DND-41 (cell line): ENCODE measurements at regions not wholly inside any gene's neighbourhood (a gene's known extent, or its start where the extent isn't known, plus 50 kb on each side); places are given as distances from the start of the nearest gene placed in this dataset.

Source experiments
- EZH2 ChIP-seq: IDR thresholded peaks from 3 replicates; pipeline ENCODE4 v1.6.1; 2012; ENCODE audit warnings: borderline replicate concordance, low read depth, mild to moderate bottlenecking, moderate library complexity, low read length, inconsistent platforms; ENCODE audit not compliant: severe bottlenecking
- TF ChIP-seq, protein P1 (sequence below): IDR thresholded peaks from 2 replicates; pipeline ENCODE4 v1.5.1; 2012; ENCODE audit warnings: borderline replicate concordance, low read length, moderate library complexity, mild to moderate bottlenecking; ENCODE audit not compliant: poor library complexity, severe bottlenecking; ENCODE audit errors: extremely low read depth

DNA sequence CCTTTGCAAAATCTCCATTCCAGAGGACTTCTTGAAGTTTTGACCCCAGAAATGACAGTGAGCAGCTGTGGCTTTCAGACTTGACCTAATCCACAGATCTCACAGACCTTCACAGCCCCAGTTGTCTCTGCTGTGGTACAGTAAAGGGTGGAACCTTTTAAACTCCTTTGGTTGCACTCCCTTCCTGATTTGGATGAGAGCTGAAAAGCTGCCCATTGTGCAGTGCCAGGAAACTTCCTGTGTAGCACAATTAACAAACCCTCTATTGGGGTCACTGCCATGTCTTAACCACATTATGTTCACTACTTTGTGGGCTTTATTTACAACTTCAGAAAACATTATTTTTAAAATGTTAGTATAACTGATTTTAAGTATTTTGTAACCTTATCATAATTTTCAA is 56.7 kb upstream of the PCSK5 start:
- TF ChIP-seq, protein P1, sequence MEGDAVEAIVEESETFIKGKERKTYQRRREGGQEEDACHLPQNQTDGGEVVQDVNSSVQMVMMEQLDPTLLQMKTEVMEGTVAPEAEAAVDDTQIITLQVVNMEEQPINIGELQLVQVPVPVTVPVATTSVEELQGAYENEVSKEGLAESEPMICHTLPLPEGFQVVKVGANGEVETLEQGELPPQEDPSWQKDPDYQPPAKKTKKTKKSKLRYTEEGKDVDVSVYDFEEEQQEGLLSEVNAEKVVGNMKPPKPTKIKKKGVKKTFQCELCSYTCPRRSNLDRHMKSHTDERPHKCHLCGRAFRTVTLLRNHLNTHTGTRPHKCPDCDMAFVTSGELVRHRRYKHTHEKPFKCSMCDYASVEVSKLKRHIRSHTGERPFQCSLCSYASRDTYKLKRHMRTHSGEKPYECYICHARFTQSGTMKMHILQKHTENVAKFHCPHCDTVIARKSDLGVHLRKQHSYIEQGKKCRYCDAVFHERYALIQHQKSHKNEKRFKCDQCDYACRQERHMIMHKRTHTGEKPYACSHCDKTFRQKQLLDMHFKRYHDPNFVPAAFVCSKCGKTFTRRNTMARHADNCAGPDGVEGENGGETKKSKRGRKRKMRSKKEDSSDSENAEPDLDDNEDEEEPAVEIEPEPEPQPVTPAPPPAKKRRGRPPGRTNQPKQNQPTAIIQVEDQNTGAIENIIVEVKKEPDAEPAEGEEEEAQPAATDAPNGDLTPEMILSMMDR, result no peak
- no peak for TF ChIP-seq EZH2
